Colon (tissue), 2 donors: ENCODE measurements at regions not wholly inside any gene's neighbourhood (a gene's known extent, or its start where the extent isn't known, plus 50 kb on each side); places are given as distances from the start of the nearest gene placed in this dataset.

ENCODE experiments used
- FAIRE-seq: peaks from 2 replicates; lab custom pipeline; 2012; peaks lifted over from hg19 to GRCh38; lab: Jason Lieb, UNC
- donor health status: control.
- donor health status: control.

DNA sequence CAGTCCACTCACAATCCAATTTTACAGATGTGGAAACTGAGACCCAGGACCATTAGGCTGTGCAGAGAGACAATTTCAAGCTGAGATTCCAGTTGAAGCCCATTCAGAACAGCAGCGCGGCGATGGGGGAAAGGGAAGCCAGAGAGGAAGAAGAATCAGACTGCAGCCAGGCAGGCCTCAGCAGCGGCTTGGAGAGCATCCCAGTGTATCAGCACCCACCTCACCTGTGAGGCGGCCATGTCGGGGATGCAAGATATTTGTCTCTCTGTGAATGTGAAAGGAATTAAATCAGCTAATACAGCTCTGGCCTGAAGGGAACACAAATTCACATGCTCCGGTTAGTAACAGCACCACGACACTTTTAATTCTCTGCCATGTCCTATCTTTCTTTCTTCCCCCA, 198.0 kb upstream of the SOX11 start:
- FAIRE-seq, result no peak

DNA sequence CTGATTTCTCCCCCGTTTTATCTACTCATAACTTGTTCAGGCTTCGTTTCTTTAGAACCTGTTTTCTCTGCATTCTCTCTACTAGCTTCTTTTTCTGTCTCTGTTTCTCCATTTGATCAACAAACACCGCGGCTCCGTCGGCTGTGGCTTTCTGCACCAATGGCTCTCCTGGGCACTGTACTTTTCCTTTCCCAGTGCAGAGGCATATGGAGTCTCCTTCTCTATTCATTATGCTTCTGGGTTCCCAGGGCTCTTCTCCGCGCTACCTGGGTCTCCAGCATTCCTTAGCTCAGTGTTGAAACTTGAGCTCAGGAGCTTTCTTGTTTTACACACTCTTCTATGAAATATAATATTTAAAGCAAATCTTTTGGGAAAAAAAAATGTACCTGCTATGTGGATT, 196.6 kb upstream of the SOX11 start:
- FAIRE-seq, result no peak

DNA sequence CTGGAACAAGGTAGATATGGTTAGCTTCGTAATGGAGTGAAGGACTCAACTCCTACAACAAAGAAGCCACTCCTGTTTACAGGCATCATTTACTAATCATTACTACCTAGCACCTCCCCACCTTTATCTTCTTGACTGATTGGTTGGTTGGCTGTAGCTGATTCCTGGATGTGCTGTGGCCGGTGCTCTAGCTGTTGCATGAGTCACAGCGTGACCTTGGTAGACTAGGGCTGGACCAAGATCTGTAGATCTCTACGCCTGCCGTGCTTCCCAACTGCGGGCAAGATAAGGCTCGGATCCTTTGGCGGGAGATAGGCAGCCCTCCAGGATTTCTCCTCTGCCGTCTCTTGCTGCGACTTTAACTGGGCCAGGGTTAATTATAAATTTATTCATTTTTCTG, 194.3 kb upstream of the SOX11 start:
- no peak for FAIRE-seq

DNA sequence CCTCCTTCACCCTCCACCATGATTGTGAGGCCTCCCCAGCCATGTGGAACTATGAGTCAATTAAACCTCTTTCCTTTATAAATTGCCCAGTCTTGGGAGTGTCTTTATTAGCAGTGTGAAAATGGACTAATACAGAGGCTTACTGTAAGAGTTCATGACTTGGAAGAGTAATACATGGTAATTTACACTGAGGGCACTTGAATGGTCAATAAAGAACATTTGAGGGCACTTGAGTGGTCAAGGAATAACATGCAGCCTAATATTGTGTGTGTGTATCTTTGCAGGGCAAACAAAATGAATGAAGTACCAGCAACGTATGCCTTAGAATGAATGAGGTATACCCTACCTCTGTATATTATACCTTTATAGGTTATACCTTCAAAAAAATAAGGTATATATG, 190.4 kb upstream of the SOX11 start:
- no peak for FAIRE-seq

DNA sequence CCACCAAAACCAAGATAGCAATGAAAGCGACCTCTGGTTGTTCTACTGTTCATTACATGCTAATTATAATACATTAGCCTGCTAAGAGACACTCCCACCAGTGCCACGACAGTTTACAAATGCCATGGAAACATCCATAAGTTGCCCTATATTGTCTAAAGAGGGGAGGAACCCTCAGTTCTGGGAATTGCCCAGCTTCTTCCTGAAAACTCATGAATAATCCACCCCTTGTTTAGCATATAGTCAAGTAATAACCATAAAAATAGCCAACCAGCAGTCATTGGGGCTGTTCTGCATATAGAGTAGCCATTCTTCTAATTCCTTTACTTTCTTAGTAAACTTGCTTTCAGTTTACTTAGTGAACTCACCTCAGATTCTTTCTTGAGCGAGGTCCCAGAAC, 189.8 kb upstream of the SOX11 start:
- no peak for FAIRE-seq

DNA sequence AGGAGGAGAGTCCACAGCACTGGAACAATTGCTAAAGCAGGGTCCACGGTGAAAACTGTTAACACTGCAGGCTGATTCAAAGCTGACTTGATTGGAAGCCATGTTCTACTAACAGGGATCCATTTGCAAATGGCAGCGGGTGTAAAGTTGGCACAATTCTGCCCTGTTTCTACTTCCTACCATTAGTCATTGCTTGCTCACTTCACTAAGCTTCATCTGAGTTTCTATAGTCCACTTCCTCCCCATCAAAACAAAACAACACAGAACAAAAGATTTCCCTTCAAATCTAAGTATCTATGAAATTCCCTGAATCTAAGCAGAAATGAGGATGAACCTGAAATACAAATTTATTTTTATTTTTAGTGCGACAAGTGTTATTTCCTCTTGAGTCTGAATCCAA, 187.4 kb upstream of the SOX11 start:
- no peak for FAIRE-seq

DNA sequence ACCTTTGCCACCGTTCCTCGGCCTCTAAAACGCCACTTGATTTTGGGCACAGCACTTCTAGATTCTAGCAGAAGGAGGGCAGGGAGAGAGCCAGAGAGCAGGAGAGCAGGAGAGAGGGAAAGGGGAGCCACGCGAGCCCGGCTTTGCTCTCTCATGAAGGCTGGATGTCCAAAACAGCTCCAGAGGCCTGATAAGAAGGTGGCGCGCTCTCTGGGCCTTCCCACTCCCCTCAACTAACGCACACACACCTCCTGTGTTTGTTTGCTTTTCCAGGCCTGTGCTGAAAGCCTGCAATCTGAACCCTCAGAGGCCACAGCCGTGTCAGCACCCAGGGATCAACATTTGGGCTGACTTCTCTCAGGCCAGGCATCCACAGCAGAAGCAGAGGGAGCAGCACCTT, 184.8 kb upstream of the SOX11 start:
- no peak for FAIRE-seq

DNA sequence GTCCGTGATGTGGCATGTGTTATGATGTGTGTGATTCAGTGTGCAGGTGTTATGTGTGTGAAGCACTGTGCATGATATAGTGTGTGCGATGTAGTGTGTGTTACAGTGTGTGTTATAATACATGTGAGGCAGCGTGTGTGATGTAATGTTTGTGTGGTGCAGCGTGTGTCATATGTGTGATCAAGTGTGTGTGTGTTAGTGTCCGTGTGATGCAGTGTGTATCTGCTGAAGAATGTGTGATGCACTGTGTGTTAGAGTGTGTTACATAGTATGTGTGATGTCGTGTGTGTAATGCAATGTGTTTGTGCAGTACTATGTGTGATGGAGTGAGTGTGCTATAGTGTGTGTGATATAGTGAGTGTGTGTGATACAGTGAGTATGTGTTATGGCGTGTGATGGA, 182.8 kb upstream of the SOX11 start:
- FAIRE-seq, result no peak

DNA sequence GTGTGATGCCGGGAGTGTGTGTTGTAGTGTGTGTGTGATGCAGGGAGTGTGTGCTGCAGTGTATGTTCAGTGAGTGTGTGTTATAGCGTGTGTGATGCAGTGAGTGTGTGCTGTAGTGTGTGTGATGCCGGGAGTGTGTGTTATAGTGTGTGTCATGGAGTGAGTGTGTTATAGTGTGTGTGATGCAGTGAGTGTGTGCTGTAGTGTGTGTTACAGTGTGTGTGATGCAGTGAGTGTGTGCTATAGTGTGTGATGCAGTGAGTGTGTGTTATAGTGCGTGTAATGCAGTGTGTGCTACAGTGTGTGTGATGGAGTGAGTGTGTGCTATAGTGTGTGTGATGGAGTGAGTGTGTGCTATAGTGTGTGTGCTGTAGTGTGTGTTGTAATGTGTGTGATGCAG, 182.1 kb upstream of the SOX11 start:
- FAIRE-seq, result no peak

DNA sequence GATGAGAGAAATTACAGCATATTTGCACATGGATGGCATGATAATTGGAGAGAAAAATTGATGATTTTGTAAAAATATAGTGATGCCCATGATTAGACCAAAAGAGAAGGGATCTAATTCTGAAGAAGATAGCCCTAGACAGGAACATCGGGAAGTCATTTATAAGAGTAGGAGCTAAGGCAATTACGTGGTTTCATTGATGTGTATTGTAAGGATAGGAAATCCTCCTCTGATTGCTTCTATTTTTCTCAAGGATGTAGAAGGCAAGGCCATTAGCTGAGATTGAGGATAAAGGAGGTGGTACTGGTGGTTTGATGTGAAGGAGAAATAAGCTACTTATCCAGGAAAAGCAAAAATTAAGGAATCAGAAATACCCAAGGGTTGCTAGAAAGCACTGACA, 176.5 kb upstream of the SOX11 start:
- no peak for FAIRE-seq

DNA sequence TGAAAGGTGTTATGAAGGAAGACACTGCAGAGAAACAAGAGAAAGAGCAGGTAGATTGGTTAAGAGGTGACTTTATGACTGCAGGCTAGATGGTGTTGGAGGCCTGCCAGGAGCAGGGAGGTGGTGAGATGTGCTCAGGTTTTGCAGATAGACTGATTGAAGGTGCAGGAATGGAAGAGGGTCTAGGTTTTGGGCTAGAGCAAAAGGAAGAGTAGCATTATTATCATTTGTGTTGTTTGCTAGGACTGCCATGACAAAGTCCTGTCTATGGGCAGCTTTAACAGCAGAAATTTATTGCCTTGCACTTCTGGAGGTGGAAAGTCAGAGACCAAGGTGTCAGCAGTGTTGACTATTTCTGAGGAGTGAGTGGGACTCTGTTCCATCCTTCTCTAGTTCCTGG, 172.9 kb upstream of the SOX11 start:
- FAIRE-seq, result no peak

DNA sequence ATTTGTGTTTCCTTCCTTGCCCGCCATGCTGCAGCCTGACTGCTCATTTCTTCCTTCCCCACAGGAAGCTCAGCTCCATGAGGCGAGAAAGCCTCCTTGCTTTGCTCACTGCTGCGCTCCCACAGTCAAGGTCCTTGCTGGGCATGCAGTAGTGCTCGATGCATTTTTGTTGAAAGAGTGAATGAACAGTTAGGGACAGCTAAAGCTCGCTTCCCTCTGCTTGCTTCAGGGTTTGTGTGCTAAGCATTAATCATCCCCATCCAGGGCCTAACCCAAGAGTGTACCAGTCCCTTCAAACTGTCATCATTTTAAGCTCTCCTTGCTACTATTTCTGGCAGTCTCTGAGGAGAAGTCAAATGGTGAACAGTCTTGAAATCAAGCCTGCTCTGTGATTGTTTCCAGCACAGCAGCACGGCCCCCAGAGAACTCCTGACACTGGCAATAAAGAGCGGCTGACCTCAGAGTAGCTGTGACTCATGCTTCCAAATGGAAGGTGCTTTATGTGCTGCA, 171.7 kb upstream of the SOX11 start:
- no peak for FAIRE-seq

DNA sequence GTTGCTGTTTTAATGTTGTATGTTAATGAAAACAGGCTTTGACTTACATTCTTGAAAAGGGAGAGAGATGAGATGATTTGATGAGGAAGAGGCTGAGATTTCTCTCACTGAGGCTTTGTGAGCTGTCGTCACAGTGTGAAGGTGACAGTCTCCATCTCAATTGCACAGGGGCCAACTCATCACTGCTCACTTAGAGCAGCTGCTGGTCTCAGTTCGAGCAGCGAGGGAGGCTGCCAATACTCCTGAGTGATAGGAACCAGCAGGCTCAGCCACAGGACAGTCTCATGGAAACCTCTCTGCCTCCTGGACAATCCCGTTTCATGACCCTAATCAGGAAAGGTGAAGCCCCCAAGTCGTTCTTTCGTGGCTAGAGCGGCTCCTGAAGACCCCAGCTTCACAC, 170.7 kb upstream of the SOX11 start:
- FAIRE-seq, result no peak

DNA sequence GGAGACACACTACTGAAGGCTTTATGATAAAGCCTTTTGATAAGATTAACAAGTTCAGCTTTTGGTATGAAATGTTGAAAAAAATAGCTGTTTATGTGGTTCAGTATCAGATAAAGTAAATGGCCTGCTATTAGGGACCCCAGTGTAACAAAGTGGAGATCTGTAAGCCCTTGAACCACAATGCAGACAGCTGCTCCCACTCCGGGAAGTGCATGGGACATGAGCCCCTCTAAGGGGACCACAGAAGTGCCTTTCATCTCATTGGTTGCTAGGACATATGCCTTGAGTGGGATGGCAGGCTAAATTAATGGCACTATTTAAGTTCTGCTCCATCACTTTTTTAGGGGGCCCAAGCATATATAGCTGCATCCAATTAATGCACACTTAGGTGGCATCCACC, 167.6 kb upstream of the SOX11 start:
- no peak for FAIRE-seq

DNA sequence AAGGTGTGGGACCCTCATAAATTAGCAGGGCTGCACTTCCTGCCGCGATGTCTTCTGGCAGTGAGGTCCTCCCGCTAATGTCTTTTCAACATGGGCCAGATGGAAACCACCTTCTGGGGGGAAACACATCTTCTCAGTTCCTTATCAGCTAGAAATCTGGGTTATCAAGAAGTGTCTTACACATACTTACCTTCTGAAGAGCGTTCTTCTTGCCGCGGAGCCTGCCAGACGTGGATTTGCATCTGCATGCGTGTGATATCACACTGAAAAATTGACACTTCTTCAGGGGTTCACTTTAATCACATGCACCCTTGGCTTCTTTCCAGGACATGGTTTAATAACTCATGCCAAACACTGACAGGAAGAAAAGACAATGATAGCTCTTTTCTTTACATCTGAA, 163.5 kb upstream of the SOX11 start:
- FAIRE-seq, result no peak

DNA sequence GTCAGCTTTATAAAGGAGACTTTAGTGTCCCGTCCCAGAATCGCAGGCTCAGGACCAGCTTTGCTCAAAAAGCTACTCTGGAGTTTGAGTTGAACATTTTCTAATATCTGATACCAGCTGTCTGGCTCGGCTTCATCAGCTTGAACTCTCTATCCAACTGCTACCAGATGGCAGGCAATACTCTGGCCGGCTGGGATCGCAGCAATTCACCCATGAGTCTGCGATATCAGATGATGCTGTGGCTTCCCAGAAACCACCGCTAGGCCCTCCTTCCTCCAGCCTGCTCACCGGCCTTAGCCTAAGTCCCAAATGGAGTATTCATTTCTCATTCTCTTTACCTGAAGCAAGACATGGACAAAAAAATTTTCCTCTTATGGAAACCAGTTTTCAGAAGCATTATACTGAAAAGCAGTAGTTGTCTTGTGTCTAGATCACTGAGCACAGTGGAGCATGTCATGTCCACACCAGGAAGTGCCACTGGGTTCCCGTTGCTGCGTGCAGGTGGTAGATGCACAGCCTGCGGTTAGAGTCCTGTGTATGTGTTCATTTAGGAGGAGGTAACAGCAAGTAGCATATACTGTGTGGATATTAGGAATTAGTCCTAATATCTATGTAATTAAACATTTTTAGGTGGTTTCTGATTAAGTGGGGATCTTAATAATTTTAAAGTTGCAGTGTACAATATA, 162.0 kb upstream of the SOX11 start:
- FAIRE-seq, result no peak

DNA sequence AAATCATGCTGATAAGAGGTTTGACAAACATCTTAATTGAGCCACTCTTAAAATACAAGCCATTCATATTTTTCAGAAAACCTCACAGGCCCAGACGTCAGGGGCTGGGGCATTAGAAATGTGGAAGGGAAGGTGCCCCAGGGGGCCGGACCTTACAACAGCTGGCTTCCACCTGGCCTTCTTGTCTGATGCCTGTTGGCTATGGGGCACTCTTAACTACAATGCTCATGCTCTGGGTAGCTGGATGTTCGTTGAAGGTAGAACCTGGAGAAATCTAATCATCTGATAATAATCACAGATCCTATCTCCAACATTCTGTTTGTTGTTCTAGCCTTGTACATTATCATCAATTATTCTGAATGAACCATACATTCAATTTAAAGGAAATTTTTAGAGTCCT, 156.9 kb upstream of the SOX11 start:
- no peak for FAIRE-seq

DNA sequence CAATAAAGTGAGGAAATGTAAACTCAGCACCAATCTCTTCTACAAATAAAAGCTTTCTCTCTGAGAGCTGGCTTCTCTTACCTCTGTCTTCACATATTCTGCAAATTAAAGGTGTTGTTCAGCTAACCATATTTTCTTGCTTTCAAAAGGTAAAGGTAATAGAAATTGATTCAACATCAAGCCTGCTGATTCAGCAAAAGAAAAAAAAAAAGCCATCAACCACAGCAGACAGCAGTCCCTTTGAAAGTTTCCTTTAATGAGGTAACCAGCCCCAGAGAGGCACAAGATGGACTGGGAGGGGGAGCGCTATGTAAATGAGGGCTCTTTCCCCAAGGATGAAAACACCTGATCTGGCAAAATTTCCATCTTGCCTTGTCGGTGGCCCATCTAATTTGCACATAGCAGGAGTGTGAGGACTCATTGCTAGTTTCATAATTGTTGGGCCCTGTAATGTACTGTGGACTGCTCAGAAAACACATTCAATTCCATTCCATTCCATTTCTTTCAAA, 154.9 kb upstream of the SOX11 start:
- no peak for FAIRE-seq

DNA sequence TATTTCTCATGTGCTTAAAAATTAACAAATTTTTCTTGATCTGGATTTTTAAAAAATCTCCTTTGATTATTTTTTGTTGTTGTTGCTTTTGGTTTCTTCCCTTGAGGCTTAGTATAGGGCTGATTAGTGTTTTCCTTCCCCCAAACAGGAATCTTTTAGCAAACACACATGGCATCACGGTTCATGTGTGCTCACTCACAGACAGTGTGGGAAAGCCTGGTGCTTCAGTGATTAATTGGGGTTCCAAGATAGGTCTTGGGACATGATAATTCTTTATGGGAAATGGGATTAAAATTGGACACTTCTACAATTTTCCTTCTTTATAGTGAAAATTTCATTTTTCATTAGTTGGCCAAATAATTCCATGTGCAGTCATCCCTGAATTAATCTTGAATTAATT, 153.9 kb upstream of the SOX11 start:
- FAIRE-seq, result no peak

DNA sequence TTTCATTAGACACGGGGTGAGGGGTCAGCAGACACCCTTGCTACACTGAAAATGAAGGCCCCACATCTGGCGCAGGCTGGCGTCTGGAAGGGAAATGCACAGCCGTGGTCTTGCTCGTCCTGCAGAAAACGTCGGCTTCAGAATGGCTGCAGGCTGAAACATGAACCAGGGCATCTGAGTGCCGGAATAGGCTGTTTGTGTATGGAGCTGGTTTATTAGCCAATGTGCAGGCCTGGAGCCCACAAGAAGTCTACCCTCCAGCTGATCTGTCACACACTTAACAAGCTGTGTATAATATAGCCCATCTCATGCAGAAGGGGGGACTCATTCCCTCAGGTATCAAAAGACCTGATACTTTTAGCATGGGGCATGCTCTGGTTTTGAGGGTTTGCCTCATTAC, 153.4 kb upstream of the SOX11 start:
- no peak for FAIRE-seq

DNA sequence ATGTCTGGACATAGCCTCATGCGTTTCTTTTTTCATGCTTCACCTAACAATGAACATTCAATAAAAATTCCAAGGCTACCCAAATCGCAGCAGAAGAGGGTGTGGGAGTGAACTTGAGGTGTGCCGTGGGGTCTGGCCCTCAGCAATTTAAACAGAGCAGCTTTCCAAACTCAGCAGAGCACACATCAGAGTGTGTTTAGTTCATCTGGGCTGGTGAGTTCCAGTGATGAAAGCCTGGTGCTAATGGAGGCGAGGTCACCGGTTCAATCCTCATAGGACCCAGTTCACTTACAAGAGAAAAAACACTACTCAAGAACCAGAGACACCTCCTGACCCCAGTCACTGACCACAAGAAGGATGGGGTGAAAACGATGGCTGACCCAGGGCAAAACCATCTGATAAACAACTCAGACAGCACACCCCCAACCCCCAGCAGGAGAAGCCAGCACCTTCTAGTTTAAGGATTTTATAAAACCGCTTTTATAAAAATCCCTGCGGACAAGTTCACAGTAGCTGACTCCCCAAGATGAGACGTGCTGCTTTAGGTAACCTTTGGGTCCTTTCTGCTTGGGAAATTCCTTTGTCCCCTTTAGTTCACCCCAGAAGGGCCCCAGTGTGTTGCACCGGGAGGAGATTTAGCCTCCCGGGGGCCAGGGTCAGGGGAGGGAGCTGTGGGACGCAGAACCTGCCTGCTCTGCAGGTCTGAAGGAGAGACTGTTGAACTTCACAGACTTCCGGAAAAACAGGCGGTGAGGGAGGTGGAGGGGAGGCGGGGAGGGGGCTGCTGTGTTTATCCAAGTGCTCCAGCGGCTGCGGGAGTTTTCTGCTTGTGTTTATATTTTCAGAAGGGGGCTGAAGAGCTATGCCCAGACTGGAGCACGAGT, 152.7 kb upstream of the SOX11 start:
- FAIRE-seq, result no peak

DNA sequence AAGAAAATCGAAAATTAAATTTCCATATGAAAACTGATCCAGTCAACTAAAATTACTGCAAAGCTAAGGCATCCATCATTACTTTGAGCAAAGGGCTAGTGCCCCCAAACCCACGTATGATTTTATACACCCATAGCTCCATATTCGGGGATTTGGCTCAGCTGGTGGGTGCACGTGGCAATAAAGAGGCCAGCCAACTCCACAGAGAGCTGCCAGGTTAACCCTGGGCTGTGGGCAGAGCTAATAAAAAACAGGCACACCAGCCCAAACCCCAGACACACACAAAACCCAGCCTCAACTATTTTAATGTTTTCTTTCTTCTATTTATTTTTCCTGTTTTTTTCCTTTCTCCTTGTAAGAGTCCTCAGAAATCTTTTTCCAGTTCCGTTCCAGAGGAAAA, 151.3 kb upstream of the SOX11 start:
- no peak for FAIRE-seq

DNA sequence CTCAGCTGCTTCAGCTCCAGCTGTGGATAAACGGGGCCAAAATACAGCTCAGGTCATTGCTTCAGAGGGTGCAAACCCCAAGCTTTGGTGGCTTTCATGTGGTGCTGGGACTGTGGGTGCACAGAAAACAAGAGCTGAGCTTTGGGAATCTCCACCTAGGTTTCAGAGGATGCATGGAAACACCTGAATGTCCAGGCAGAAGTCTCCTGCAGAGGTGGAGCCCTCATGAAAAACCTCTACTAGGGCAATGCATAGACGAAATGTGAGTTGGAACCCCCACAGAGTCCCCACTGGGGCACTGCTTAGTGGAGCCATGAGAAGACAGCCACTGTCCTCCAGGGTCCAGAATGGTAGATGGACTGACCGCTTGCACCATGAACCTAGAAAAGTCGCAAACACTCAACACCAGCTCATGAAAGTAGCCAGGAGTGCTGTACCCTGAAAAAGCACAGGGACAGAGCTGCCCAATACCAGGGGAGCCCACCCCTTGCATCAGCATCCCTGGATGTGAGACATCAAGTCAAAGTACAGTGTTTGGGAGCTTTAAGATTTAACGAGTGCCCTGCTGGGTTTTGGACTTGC, 147.9 kb upstream of the SOX11 start:
- no peak for FAIRE-seq
